ENCODE measurements at regions not wholly inside any gene's neighbourhood (a gene's known extent, or its start where the extent isn't known, plus 50 kb on each side); places are given as distances from the start of the nearest gene placed in this dataset.

GRCh38 chr9:14424983-14425382 is 111.0 kb upstream of the NFIB start:
- WGBS, 2 donors = 61 to 69% methylated on average over 4 of the region's 4 CpGs
- no peak for DNase-seq
- Histone ChIP-seq H3K27ac (no peak overlapping the region), H3K36me3 (no peaks in the 10 kb centered on the region), H3K4me1 (peaks cover 0 to 8% (median 8%) of the 10 kb centered on the region in 4 donors), H3K27me3 (no peaks in the 10 kb centered on the region), H3K4me3 (no peak overlapping the region), H3K9me3 (no peaks in the 10 kb centered on the region)
- TF ChIP-seq POLR2AphosphoS5 (IDR thresholded peaks at IDR 0.05) = no peak
- no peak for TF ChIP-seq POLR2A (IDR thresholded peaks at IDR 0.05)
- TF ChIP-seq EP300 (IDR thresholded peaks at IDR 0.05) = no peak
- TF ChIP-seq CTCF (IDR thresholded peaks at IDR 0.05) = no peak
- intact Hi-C loops (cut with DNase I) = loop anchor here (5.0 to 10.0 kb wide), 2 partner anchors 1073 to 1390 kb away; no protein-coding TSS in a partner anchor

GRCh38 chr9:14424289-14424688 is 110.3 kb upstream of the NFIB start:
- WGBS, 2 donors = 64 to 78% methylated on average over 7 of the region's 7 CpGs
- H3K4me3 ChIP-seq = no peak overlapping the region
- TF ChIP-seq POLR2A (IDR thresholded peaks at IDR 0.05) (no peak), POLR2AphosphoS5 (IDR thresholded peaks at IDR 0.05) (no peak), CTCF (IDR thresholded peaks at IDR 0.05) (no peak), EP300 (IDR thresholded peaks at IDR 0.05) (no peak)
- intact Hi-C loops (cut with DNase I) = loop anchor here (10.0 kb wide), 1 partner anchor 1389 kb away; no protein-coding TSS in a partner anchor
- H3K27ac ChIP-seq = no peak overlapping the region
- H3K36me3 ChIP-seq = no peaks in the 10 kb centered on the region
- H3K4me1 ChIP-seq = peaks cover 0 to 13% (median 9%) of the 10 kb centered on the region in 4 donors
- H3K9me3 ChIP-seq = no peaks in the 10 kb centered on the region
- DNase-seq = no peak
- H3K27me3 ChIP-seq = no peaks in the 10 kb centered on the region

- no peak for DNase-seq
- H3K9me3 ChIP-seq = no peaks in the 10 kb centered on the region
- H3K27me3 ChIP-seq = no peaks in the 10 kb centered on the region
- no peak overlapping the region for H3K27ac ChIP-seq
- peaks cover 0 to 16% (median 9%) of the 10 kb centered on the region in 4 donors for H3K4me1 ChIP-seq
- intact Hi-C loops (cut with DNase I) = loop anchor here (10.0 kb wide), 1 partner anchor 1389 kb away; no protein-coding TSS in a partner anchor
- 50 to 60% methylated on average over 6 of the region's 6 CpGs for WGBS, 2 donors
- no peak for TF ChIP-seq CTCF (IDR thresholded peaks at IDR 0.05)
- no peak for TF ChIP-seq EP300 (IDR thresholded peaks at IDR 0.05)
- TF ChIP-seq POLR2AphosphoS5 (IDR thresholded peaks at IDR 0.05) = no peak
- no peak for TF ChIP-seq POLR2A (IDR thresholded peaks at IDR 0.05)
- no peaks in the 10 kb centered on the region for H3K36me3 ChIP-seq
- no peak overlapping the region for H3K4me3 ChIP-seq
These were observed 109.9 kb upstream of the NFIB start for GRCh38 chr9:14423815-14424261.

- no peaks in the 10 kb centered on the region for H3K9me3 ChIP-seq
- no peak for DNase-seq
- no peaks in the 10 kb centered on the region for H3K27me3 ChIP-seq
- no peak overlapping the region for H3K27ac ChIP-seq
- WGBS, 2 donors = 66 to 87% methylated on average over 1 of the region's 1 CpG
- H3K4me1 ChIP-seq = peaks cover 0 to 18% (median 9%) of the 10 kb centered on the region in 4 donors
- no peaks in the 10 kb centered on the region for H3K36me3 ChIP-seq
- intact Hi-C loops (cut with DNase I) = loop anchor here (10.0 kb wide), 1 partner anchor 1386 kb away; no protein-coding TSS in a partner anchor
- TF ChIP-seq POLR2AphosphoS5 (IDR thresholded peaks at IDR 0.05) = no peak
- TF ChIP-seq CTCF (IDR thresholded peaks at IDR 0.05) = no peak
- TF ChIP-seq POLR2A (IDR thresholded peaks at IDR 0.05) = no peak
- no peak for TF ChIP-seq EP300 (IDR thresholded peaks at IDR 0.05)
- no peak overlapping the region for H3K4me3 ChIP-seq
These were observed 107.3 kb upstream of the NFIB start for GRCh38 chr9:14421291-14421690.
